Endothelial cell of umbilical vein (primary cell): ENCODE measurements at regions not wholly inside any gene's neighbourhood (a gene's known extent, or its start where the extent isn't known, plus 50 kb on each side); places are given as distances from the start of the nearest gene placed in this dataset.

Source experiments
- BruUV-seq: library from RNA; stranded (reverse); fragments of 400-500 nt; replicated peaks from 2 replicates; lab custom pipeline; 2021; lab: Mats Ljungman, UMichigan
- CTCF ChIA-PET: fragments of 300-600, 350-600 bp; sonication (Branson Sonifier 250); formaldehyde crosslinking; loops from one replicate; lab custom pipeline; 2021; ENCODE audit warnings: antibody characterized with exemption, inconsistent platforms; lab: Charles Lee
- POLR2A ChIA-PET: fragments of 300-600, 350-600 bp; sonication (Branson Sonifier 250); formaldehyde crosslinking; loops from one replicate; lab custom pipeline; 2021; ENCODE audit warnings: antibody characterized with exemption, inconsistent platforms; lab: Charles Lee
- DNase-seq: peaks from one replicate; pipeline ENCODE4 v3.0.0-alpha.2; 2011; ENCODE audit warnings: low read depth, low spot score
- FAIRE-seq: peaks from 2 replicates; lab custom pipeline; 2011; peaks lifted over from hg19 to GRCh38; lab: Jason Lieb, UNC
- H2AFZ ChIP-seq: 2 replicates; pipeline ENCODE4 v1.6.0; 2012; ENCODE audit warnings: low read depth, low read length, control low read depth, inconsistent platforms
- H3K27ac ChIP-seq: 2 replicates; pipeline ENCODE4 v1.5.1; 2011; ENCODE audit warnings: low read depth, mild to moderate bottlenecking, control low read depth, low read length, moderate library complexity; ENCODE audit not compliant: insufficient read depth
- H3K27me3 ChIP-seq, 2 experiments: 2 replicates each; pipeline versions ENCODE4 v1.6.0 to v1.6.1; 2011; ENCODE audit warnings: low read length in 2 of 2, mixed read lengths in 1 of 2; ENCODE audit not compliant: control insufficient read depth in 2 of 2, insufficient read depth in 2 of 2
- H3K36me3 ChIP-seq, 2 experiments: 2 replicates in 1 of 2; 3 replicates in 1 of 2; pipeline ENCODE4 v1.5.1; 2011; ENCODE audit warnings: low read length in 2 of 2, mild to moderate bottlenecking in 1 of 2, moderate library complexity in 1 of 2; ENCODE audit not compliant: control insufficient read depth in 2 of 2, insufficient read depth in 2 of 2; ENCODE audit errors: extremely low read depth in 1 of 2
- H3K4me1 ChIP-seq: 3 replicates; pipeline ENCODE4 v1.5.1; 2011; ENCODE audit warnings: mild to moderate bottlenecking, low read length; ENCODE audit not compliant: control insufficient read depth, insufficient read depth; ENCODE audit errors: extremely low read depth
- H3K4me2 ChIP-seq: 2 replicates; pipeline ENCODE4 v1.6.1; 2011; ENCODE audit warnings: low read length, control low read depth, mixed read lengths; ENCODE audit not compliant: insufficient read depth
- H3K4me3 ChIP-seq, 3 experiments: fragments of 200-600 bp in 1 of 3; sonication (generic), shearing (Covaris generic) in 1 of 3; replicated peaks in 1 of 3; 2 replicates each; pipeline ENCODE4 v1.5.1; 2011 to 2016; ENCODE audit warnings: control low read depth in 3 of 3, low read length in 3 of 3, mild to moderate bottlenecking in 2 of 3, inconsistent platforms in 1 of 3, low read depth in 1 of 3, moderate library complexity in 1 of 3; ENCODE audit not compliant: insufficient read depth in 1 of 3
- H3K79me2 ChIP-seq: 2 replicates; pipeline ENCODE4 v1.6.0; 2012; ENCODE audit warnings: low read length, inconsistent platforms; ENCODE audit not compliant: control insufficient read depth, insufficient read depth
- H3K9ac ChIP-seq: replicated peaks from 2 replicates; pipeline ENCODE3; 2011; ENCODE audit warnings: low read length, control low read depth; ENCODE audit not compliant: insufficient read depth; ENCODE audit errors: extremely low read depth
- H3K9me1 ChIP-seq: replicated peaks from 3 replicates; pipeline ENCODE4 v1.6.0; 2011; ENCODE audit warnings: mild to moderate bottlenecking, low read length; ENCODE audit not compliant: control insufficient read depth, insufficient read depth; ENCODE audit errors: extremely low read depth
- H3K9me3 ChIP-seq: replicated peaks from 2 replicates; pipeline ENCODE4 v1.5.1; 2012; ENCODE audit warnings: low read length, inconsistent platforms; ENCODE audit not compliant: control insufficient read depth, insufficient read depth
- H4K20me1 ChIP-seq: replicated peaks from 2 replicates; pipeline ENCODE3; 2011; ENCODE audit warnings: mild to moderate bottlenecking, low read length; ENCODE audit not compliant: control insufficient read depth, insufficient read depth; ENCODE audit errors: extremely low read depth
- CTCF ChIP-seq, 2 donors: IDR thresholded peaks; 1 replicate in 1 of 2; 2 replicates in 1 of 2; pipeline ENCODE4 v1.5.1; 2011; ENCODE audit warnings: low read length in 2 of 2, mild to moderate bottlenecking in 2 of 2, moderate library complexity in 2 of 2, control low read depth in 1 of 2, inconsistent platforms in 1 of 2, low read depth in 1 of 2; ENCODE audit not compliant: insufficient read depth in 1 of 2; ENCODE audit errors: extremely low read depth in 1 of 2
- EZH2 ChIP-seq: IDR thresholded peaks from 2 replicates; pipeline ENCODE4 v1.6.1; 2012; ENCODE audit warnings: borderline replicate concordance, low read depth, mild to moderate bottlenecking, moderate library complexity, low read length, inconsistent platforms; ENCODE audit not compliant: severe bottlenecking
- FOS ChIP-seq: IDR thresholded peaks from 2 replicates; pipeline ENCODE4 v1.6.1; 2011; ENCODE audit warnings: mild to moderate bottlenecking, low read length, moderate library complexity, borderline replicate concordance; ENCODE audit not compliant: insufficient read depth
- GATA2 ChIP-seq: IDR thresholded peaks from 2 replicates; pipeline ENCODE4 v1.7.0; 2011; ENCODE audit warnings: low read depth, mild to moderate bottlenecking, moderate library complexity, mixed read lengths, low read length; ENCODE audit not compliant: insufficient read length, insufficient read depth
- JUN ChIP-seq: IDR thresholded peaks from 2 replicates; pipeline ENCODE4 v1.6.1; 2011; ENCODE audit warnings: borderline replicate concordance, low read depth; ENCODE audit not compliant: insufficient read length, insufficient read depth
- MAX ChIP-seq: IDR thresholded peaks from 2 replicates; pipeline ENCODE4 v1.6.1; 2011; ENCODE audit not compliant: insufficient read depth, insufficient read length
- MYC ChIP-seq: IDR thresholded peaks from one replicate; pipeline ENCODE4 v1.6.1; 2011; ENCODE audit warnings: mild to moderate bottlenecking, low read depth, low read length
- POLR2A ChIP-seq: IDR thresholded peaks from 2 replicates; pipeline ENCODE4 v1.6.1; 2012; ENCODE audit warnings: low read depth, mild to moderate bottlenecking, control low read depth, low read length
- POLR2AphosphoS5 ChIP-seq: IDR thresholded peaks from 2 replicates; pipeline ENCODE4 v1.6.1; 2012; ENCODE audit warnings: low read depth, mild to moderate bottlenecking, control low read depth, low read length, moderate library complexity; ENCODE audit not compliant: insufficient read depth
- dilution Hi-C: fragments of 300-500 bp; cut with MboI; formaldehyde crosslinking; loops from one replicate; pipeline ENCODE4 v1.15.0; 2019; ENCODE audit warnings: low sequenced_read_pairs; ENCODE audit not compliant: extremely low pct_ligation_motif_present
- intact Hi-C: fragments of 100-400 bp; cut with micrococcal nuclease; formaldehyde crosslinking; loops from one replicate; pipeline ENCODE4 v1.10.0; 2022

- H3K4me1 ChIP-seq, result no peaks in the 10 kb centered on the region
- H3K9me1 ChIP-seq, result no peaks in the 10 kb centered on the region
- H3K36me3 ChIP-seq, result no peaks in the 10 kb centered on the region
- H3K79me2 ChIP-seq, result no peaks in the 10 kb centered on the region
- dilution Hi-C loops, result no loop called here
- no TSS peak for BruUV-seq
- peaks cover 5 to 9% of the 10 kb centered on the region in 2 experiments for H3K27me3 ChIP-seq
- no peaks in the 10 kb centered on the region for H3K9me3 ChIP-seq
- H3K9ac ChIP-seq, result no peak overlapping the region
- no peak overlapping the region for H2AFZ ChIP-seq
- intact Hi-C loops, result no loop called here
- no peak overlapping the region for H3K4me2 ChIP-seq
- H4K20me1 ChIP-seq, result no peaks in the 10 kb centered on the region
- POLR2A ChIA-PET, result no interaction called here
- H3K4me3 ChIP-seq, result no peak overlapping the region
- FAIRE-seq, result no peak
- CTCF ChIA-PET, result interaction anchor here (1.1 kb wide), 1 partner anchor 16 kb away, joined by 3 read pairs; no protein-coding TSS in a partner anchor
- TF ChIP-seq MYC, result no peak
- no peak for TF ChIP-seq JUN
- no peak for TF ChIP-seq MAX
- no peak for TF ChIP-seq POLR2AphosphoS5
- TF ChIP-seq POLR2A, result no peak
- no peak for TF ChIP-seq EZH2
- no peak for TF ChIP-seq CTCF (IDR thresholded peaks at IDR 0.05; ENCODE audit: extremely low read depth in 1 of 2, insufficient read depth in 1 of 2, low read depth in 1 of 2, low read length in 2 of 2)
- no peak for TF ChIP-seq FOS
- TF ChIP-seq GATA2, result no peak
- DNase-seq, result no peak
- H3K27ac ChIP-seq, result no peak overlapping the region
Observed at GRCh38 chr7:32323712-32324111, 166.5 kb downstream of the LSM5 start.
